H1 (cell line): ENCODE measurements at regions not wholly inside any gene's neighbourhood (a gene's known extent, or its start where the extent isn't known, plus 50 kb on each side); places are given as distances from the start of the nearest gene placed in this dataset.

Source experiments
- NRF1 ChIP-seq: IDR thresholded peaks from 2 replicates; pipeline ENCODE4 v1.6.1; 2011; ENCODE audit warnings: mild to moderate bottlenecking, low read depth, low read length, improper control_type of control experiment
- SIX5 ChIP-seq: IDR thresholded peaks from 2 replicates; pipeline ENCODE4 v1.6.1; 2011; ENCODE audit warnings: mild to moderate bottlenecking, low read depth, low read length
- TF ChIP-seq, protein P1 (sequence below): IDR thresholded peaks from 2 replicates; pipeline ENCODE4 v1.6.1; 2012; ENCODE audit warnings: inconsistent platforms

GRCh38 chr18:4960578-4960977 lies 236.5 kb downstream of the AKAIN1 start (continued):
- no peak for TF ChIP-seq SIX5
- TF ChIP-seq, protein P1, sequence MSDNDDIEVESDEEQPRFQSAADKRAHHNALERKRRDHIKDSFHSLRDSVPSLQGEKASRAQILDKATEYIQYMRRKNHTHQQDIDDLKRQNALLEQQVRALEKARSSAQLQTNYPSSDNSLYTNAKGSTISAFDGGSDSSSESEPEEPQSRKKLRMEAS, result no peak
- no peak for TF ChIP-seq NRF1
